Keratinocyte (primary cell): ENCODE measurements at regions not wholly inside any gene's neighbourhood (a gene's known extent, or its start where the extent isn't known, plus 50 kb on each side); places are given as distances from the start of the nearest gene placed in this dataset.

Source experiments
- CTCF ChIP-seq, 3 experiments: IDR thresholded peaks in 1 of 3; conservative IDR thresholded peaks in 1 of 3; optimal IDR thresholded peaks in 1 of 3; 2 replicates in 2 of 3; 3 replicates in 1 of 3; pipeline versions ENCODE3 to v1.5.1; 2011; ENCODE audit warnings: low read length in 3 of 3, mild to moderate bottlenecking in 3 of 3, moderate library complexity in 2 of 3, control low read depth in 1 of 3, inconsistent platforms in 1 of 3; ENCODE audit not compliant: insufficient read depth in 2 of 3; ENCODE audit errors: extremely low read depth in 1 of 3
- EZH2 ChIP-seq: IDR thresholded peaks from one replicate; pipeline ENCODE4 v1.6.1; 2012; ENCODE audit warnings: inconsistent platforms, mild to moderate bottlenecking, low read length, moderate library complexity

GRCh38 chr5:110250355-110250754 lies 476.1 kb downstream of the TMEM232 start:
- TF ChIP-seq CTCF (optimal IDR thresholded peaks at IDR 0.05 in 1 of 3, IDR thresholded peaks at IDR 0.05 in 1 of 3, conservative IDR thresholded peaks at IDR 0.05 in 1 of 3; ENCODE audit: extremely low read depth in 1 of 3, insufficient read depth in 2 of 3, low read length in 3 of 3): no peak
- no peak for TF ChIP-seq EZH2
